Duodenal mucosa (tissue), 2 donors: ENCODE measurements at regions not wholly inside any gene's neighbourhood (a gene's known extent, or its start where the extent isn't known, plus 50 kb on each side); places are given as distances from the start of the nearest gene placed in this dataset.
"Not testable (repeated sequence)": the region's sequence is repeated elsewhere in the genome, so short reads cannot be mapped to it uniquely, and the experiment has no call there.

Experiments
- H3K27ac ChIP-seq: one replicate; pipeline ENCODE4 v1.7.0; 2013; ENCODE audit warnings: low read depth, low read length
- H3K27me3 ChIP-seq, 2 donors: one replicate each; pipeline ENCODE4 v1.7.0; 2013; ENCODE audit warnings: low read length in 2 of 2, control low read depth in 1 of 2; ENCODE audit not compliant: insufficient read depth in 2 of 2, control insufficient read depth in 1 of 2
- H3K36me3 ChIP-seq, 2 donors: one replicate each; pipeline ENCODE4 v1.7.0; 2013; ENCODE audit warnings: low read length in 2 of 2, control low read depth in 1 of 2; ENCODE audit not compliant: insufficient read depth in 2 of 2, control insufficient read depth in 1 of 2
- H3K4me1 ChIP-seq, 2 donors: one replicate each; pipeline ENCODE4 v1.7.0; 2013; ENCODE audit warnings: low read length in 2 of 2, control low read depth in 1 of 2; ENCODE audit not compliant: insufficient read depth in 2 of 2, control insufficient read depth in 1 of 2
- H3K4me3 ChIP-seq, 2 donors: one replicate each; pipeline ENCODE4 v1.7.0; 2013; ENCODE audit warnings: low read length in 2 of 2, low read depth in 1 of 2
- H3K9ac ChIP-seq, 2 donors: one replicate each; pipeline ENCODE4 v1.7.0; 2013; ENCODE audit warnings: low read length in 2 of 2, low read depth in 1 of 2
- H3K9me3 ChIP-seq, 2 donors: one replicate each; pipeline ENCODE4 v1.7.0; 2013; ENCODE audit warnings: low read length in 2 of 2, control low read depth in 1 of 2; ENCODE audit not compliant: control insufficient read depth in 1 of 2

DNA sequence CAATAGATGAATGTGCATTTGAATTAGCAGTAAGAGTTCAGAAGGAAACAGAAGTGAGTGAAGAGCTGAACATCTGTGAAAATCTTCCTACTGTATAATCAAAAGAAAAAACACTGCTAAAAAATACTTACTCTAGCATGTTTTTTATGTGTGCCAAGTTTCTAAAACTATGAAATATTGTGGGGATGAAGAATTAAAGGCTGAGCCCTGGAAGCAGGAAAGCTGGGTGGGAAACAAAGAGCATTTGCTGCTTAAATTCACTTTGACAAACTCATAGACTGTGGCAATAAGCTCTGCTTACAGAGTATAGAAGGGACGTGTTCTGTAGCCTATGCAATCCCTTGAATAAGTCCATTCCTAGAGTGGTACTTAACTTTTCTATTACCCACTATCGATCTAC lies 261.7 kb downstream of the ANKRD50 start:
- H3K9me3 ChIP-seq, result no peaks in the 10 kb centered on the region
- H3K36me3 ChIP-seq, result no peaks in the 10 kb centered on the region
- H3K27me3 ChIP-seq, result no peaks in the 10 kb centered on the region
- H3K4me1 ChIP-seq, result no peaks in the 10 kb centered on the region
- H3K9ac ChIP-seq, result no peak overlapping the region
- H3K4me3 ChIP-seq, result no peak overlapping the region
- no peak overlapping the region for H3K27ac ChIP-seq

DNA sequence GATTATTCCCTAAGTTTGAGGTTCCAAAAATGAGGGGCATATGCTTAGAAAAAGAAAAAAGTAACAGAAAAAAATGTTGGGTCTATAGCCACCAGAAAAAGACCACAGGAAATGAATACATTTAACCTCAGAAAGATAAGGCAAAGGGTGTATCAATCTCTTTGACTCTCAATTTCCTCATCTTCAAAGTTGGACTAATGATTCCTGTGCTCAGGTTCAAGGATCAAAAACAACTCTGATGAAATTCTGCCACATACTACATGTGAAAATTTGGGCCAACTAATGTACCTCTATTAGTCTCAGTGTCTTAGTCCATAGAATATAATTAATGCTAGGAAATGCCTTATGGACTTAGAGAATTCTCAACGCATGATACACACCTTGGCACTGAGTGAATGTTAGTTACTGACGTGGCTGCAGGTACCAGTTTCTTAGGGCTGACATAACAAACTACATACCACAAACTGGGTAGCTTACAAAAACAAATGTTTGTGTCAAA lies 257.7 kb downstream of the ANKRD50 start:
- no peak overlapping the region for H3K27ac ChIP-seq
- no peaks in the 10 kb centered on the region for H3K9me3 ChIP-seq
- no peak overlapping the region for H3K4me3 ChIP-seq
- H3K9ac ChIP-seq, result no peak overlapping the region
- no peaks in the 10 kb centered on the region for H3K36me3 ChIP-seq
- H3K27me3 ChIP-seq, result no peaks in the 10 kb centered on the region
- no peaks in the 10 kb centered on the region for H3K4me1 ChIP-seq

DNA sequence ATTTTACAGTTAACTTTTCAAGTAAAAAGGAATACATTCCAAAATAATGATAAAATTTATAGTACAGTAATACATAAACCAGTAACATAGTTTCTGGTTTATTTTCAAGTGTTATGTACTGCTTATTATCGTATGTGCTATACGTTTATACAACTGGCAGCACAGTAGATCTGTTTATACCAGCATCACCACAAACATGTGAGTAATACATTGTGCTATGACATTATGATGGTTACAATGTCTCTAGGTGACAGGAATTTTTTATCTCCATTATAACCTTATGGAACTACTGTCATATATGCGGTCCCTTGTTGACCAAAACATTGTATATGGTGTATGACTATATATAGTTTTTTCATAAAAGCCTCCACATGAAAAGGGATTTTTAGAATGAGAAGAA lies 256.9 kb downstream of the ANKRD50 start:
- H3K4me1 ChIP-seq, result no peaks in the 10 kb centered on the region
- H3K4me3 ChIP-seq, result no peak overlapping the region
- no peaks in the 10 kb centered on the region for H3K36me3 ChIP-seq
- no peak overlapping the region for H3K9ac ChIP-seq
- H3K9me3 ChIP-seq, result no peaks in the 10 kb centered on the region
- no peaks in the 10 kb centered on the region for H3K27me3 ChIP-seq
- no peak overlapping the region for H3K27ac ChIP-seq

- Histone ChIP-seq H3K4me3 (no peak overlapping the region), H3K27ac (no peak overlapping the region), H3K36me3 (no peaks in the 10 kb centered on the region), H3K9me3 (peaks cover 8 to 14% of the 10 kb centered on the region in 2 donors), H3K4me1 (no peaks in the 10 kb centered on the region), H3K9ac (no peak overlapping the region), H3K27me3 (no peaks in the 10 kb centered on the region)
Measured at GRCh38 chr4:124459196-124459940, 253.2 kb downstream of the ANKRD50 start.

GRCh38 chr4:124459941-124460310 lies 252.6 kb downstream of the ANKRD50 start:
- Histone ChIP-seq H3K9me3 (peaks cover 8 to 14% of the 10 kb centered on the region in 2 donors), H3K27me3 (no peaks in the 10 kb centered on the region), H3K9ac (no peak overlapping the region), H3K27ac (no peak overlapping the region), H3K4me1 (no peaks in the 10 kb centered on the region), H3K36me3 (no peaks in the 10 kb centered on the region), H3K4me3 (no peak overlapping the region)

- H3K27ac ChIP-seq, H3K4me1 ChIP-seq, H3K9ac ChIP-seq, H3K4me3 ChIP-seq, H3K27me3 ChIP-seq, H3K36me3 ChIP-seq: not testable (repeated sequence)
- H3K9me3 ChIP-seq, result peaks cover 8 to 14% of the 10 kb centered on the region in 2 donors
Measured at GRCh38 chr4:124461592-124461991, 250.9 kb downstream of the ANKRD50 start.

DNA sequence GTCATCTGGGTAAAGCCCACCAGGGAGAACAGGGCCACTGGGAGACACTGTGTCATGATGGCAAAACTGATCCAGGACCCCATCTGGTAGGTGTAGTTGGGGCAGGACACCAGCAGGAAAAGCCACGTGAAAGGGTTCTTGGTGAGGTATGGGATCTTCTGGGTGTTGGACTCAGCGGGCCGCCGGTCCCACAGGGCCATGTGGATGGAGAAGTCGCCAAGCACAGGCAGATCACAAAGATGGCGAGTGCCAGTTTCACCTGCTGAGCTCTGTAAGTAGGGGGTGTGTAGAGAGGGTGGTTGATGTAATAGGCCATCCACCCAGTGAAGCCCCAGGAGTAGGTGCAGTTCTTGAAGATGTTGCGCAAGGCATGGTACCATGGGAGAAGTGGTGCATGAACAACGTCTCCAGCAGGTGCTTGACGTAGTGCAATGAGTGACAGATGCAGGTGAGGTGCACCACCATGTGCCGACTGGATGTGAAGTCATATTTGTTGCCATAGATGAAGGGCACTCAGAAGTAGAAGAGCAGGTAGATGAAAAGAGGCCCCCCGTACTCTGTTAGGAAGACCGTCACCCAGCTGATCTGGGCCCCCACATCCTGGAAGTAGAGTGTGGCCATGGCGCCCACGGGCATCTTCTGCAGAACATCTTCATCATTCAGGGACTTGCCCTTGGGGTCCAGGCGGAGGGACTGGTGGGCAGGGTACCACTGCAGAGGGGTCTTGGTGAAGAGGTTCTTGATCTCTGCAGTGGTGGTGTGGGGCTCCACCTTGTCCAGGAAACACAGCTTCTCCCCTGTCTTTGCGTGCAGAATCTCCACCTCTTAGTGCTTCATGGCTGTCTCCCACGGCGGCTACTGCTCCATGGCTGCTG lies 249.3 kb downstream of the ANKRD50 start:
- H3K27me3 ChIP-seq, result no peaks in the 10 kb centered on the region
- no peak overlapping the region for H3K4me3 ChIP-seq
- H3K9me3 ChIP-seq, result peaks cover 8 to 14% of the 10 kb centered on the region in 2 donors
- H3K4me1 ChIP-seq, result no peaks in the 10 kb centered on the region
- no peaks in the 10 kb centered on the region for H3K36me3 ChIP-seq
- H3K9ac ChIP-seq, result no peak overlapping the region
- H3K27ac ChIP-seq, result no peak overlapping the region

GRCh38 chr4:124464836-124465235 lies 247.7 kb downstream of the ANKRD50 start:
- Histone ChIP-seq H3K4me3 (no peak overlapping the region), H3K27me3 (no peaks in the 10 kb centered on the region), H3K9ac (no peak overlapping the region), H3K27ac (no peak overlapping the region), H3K4me1 (no peaks in the 10 kb centered on the region), H3K9me3 (peaks cover 8 to 14% of the 10 kb centered on the region in 2 donors), H3K36me3 (no peaks in the 10 kb centered on the region)

- H3K9ac ChIP-seq, result no peak overlapping the region
- H3K27ac ChIP-seq, result no peak overlapping the region
- peaks cover 0 to 1% of the 10 kb centered on the region in 2 donors for H3K9me3 ChIP-seq
- no peaks in the 10 kb centered on the region for H3K36me3 ChIP-seq
- H3K27me3 ChIP-seq, result no peaks in the 10 kb centered on the region
- H3K4me3 ChIP-seq, result no peak overlapping the region
- no peaks in the 10 kb centered on the region for H3K4me1 ChIP-seq
Measured at GRCh38 chr4:124468360-124468759, 244.2 kb downstream of the ANKRD50 start.

DNA sequence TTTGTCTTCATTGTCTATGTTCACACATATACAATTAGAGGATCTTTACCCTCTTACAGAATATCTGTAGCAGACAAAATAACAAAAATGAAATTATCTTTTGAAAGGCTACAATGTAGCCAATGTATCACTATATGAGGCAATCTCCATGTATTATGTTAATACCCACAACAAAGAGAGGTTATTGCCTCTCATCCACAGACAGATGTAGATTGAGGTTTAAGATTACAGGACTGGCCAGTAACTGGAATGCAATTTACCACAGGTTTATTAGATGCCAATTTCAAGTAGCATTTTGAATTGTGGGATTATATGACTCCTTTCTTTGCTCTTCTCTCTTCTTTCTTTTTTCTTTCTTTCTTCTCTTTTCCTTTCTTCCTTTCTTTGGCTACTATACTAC lies 242.6 kb downstream of the ANKRD50 start:
- no peak overlapping the region for H3K27ac ChIP-seq
- H3K27me3 ChIP-seq, result no peaks in the 10 kb centered on the region
- H3K4me1 ChIP-seq, result no peaks in the 10 kb centered on the region
- no peak overlapping the region for H3K4me3 ChIP-seq
- no peaks in the 10 kb centered on the region for H3K36me3 ChIP-seq
- no peaks in the 10 kb centered on the region for H3K9me3 ChIP-seq
- no peak overlapping the region for H3K9ac ChIP-seq
